Nephron progenitor cell (in vitro differentiated cells): ENCODE measurements at regions not wholly inside any gene's neighbourhood (a gene's known extent, or its start where the extent isn't known, plus 50 kb on each side); places are given as distances from the start of the nearest gene placed in this dataset.
A peak's percentile ranks its signal among the peaks of the same experiment; 100 is the strongest.

Experiments
- DNase-seq: peaks from one replicate; pipeline ENCODE4 v3.0.0; 2021
- H3K27ac Mint-ChIP-seq: 2 replicates; pipeline ENCODE4 v1.8.0; 2021; ENCODE audit warnings: mild to moderate bottlenecking, moderate library complexity, mixed read lengths
- H3K27me3 Mint-ChIP-seq: 2 replicates; pipeline ENCODE4 v1.8.0; 2021; ENCODE audit warnings: mild to moderate bottlenecking, low read depth, mixed read lengths; ENCODE audit not compliant: poor library complexity
- H3K36me3 Mint-ChIP-seq: 2 replicates; pipeline ENCODE4 v1.8.0; 2021; ENCODE audit warnings: low read depth, mixed read lengths
- H3K4me1 Mint-ChIP-seq: 2 replicates; pipeline ENCODE4 v1.8.0; 2021; ENCODE audit warnings: mixed read lengths
- H3K4me3 Mint-ChIP-seq: 2 replicates; pipeline ENCODE4 v1.8.0; 2021; ENCODE audit warnings: mild to moderate bottlenecking, moderate library complexity, mixed read lengths
- H3K9me3 Mint-ChIP-seq: 2 replicates; pipeline ENCODE4 v1.8.0; 2021; ENCODE audit warnings: mild to moderate bottlenecking, moderate library complexity, mixed read lengths
- TF ChIP-seq, protein P1 (sequence below): fragments of 200-600 bp; sonication (generic); IDR thresholded peaks from 2 replicates; pipeline ENCODE4 v1.5.0; 2021; ENCODE audit warnings: antibody characterized with exemption

DNA sequence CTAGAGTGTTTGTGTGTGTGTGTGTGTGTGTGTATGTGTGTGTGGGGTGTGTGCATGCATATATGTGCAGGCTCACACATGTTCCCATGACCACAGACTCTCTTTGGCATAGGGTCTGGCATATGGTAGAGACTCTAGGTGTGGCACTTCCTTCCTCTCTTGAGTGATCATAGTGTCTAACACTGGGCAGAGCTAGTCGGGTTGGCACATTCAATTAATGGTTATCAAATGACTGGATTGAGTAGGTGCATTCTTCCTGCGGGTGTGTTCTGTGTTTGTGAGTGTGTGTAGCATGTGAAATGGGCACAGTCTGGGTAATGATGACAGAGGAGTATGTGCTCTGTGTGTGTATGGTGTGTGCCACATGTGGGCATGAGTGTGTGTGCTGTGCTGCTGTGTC lies 106.5 kb downstream of the EFNB1 start:
- TF ChIP-seq, protein P1, sequence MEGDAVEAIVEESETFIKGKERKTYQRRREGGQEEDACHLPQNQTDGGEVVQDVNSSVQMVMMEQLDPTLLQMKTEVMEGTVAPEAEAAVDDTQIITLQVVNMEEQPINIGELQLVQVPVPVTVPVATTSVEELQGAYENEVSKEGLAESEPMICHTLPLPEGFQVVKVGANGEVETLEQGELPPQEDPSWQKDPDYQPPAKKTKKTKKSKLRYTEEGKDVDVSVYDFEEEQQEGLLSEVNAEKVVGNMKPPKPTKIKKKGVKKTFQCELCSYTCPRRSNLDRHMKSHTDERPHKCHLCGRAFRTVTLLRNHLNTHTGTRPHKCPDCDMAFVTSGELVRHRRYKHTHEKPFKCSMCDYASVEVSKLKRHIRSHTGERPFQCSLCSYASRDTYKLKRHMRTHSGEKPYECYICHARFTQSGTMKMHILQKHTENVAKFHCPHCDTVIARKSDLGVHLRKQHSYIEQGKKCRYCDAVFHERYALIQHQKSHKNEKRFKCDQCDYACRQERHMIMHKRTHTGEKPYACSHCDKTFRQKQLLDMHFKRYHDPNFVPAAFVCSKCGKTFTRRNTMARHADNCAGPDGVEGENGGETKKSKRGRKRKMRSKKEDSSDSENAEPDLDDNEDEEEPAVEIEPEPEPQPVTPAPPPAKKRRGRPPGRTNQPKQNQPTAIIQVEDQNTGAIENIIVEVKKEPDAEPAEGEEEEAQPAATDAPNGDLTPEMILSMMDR, result no peak
- Mint-ChIP-seq H3K36me3 (no peaks in the 10 kb centered on the region), H3K4me3 (no peak overlapping the region), H3K27me3 (peaks cover 6% of the 10 kb centered on the region), H3K27ac (no peak overlapping the region), H3K4me1 (peaks cover 26% of the 10 kb centered on the region), H3K9me3 (peaks cover 31% of the 10 kb centered on the region)
- no peak for DNase-seq

DNA sequence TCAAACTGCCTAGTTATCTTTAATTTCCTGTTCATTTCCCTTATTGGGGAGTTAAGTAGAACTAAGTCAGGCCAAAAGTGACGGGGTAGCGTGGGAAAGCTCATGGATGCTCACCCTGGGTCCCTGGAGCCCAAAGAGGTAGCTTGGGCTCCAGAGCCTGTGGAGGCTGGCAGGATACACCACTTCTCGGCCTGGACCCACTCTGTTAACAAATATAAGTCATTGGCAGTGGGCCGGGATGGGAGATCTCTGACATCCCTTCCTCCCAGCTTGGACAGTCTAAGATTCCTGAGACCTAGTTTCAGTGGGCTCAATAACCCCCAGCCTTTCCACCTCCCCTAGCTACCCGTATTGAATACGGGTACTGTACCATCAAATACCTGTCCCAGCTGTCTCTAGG lies 106.1 kb downstream of the EFNB1 start:
- Mint-ChIP-seq H3K27me3 (peaks cover 5% of the 10 kb centered on the region), H3K27ac (no peak overlapping the region), H3K4me1 (peaks cover 21% of the 10 kb centered on the region), H3K36me3 (no peaks in the 10 kb centered on the region), H3K4me3 (no peak overlapping the region), H3K9me3 (peaks cover 32% of the 10 kb centered on the region)
- TF ChIP-seq, protein P1, result no peak
- DNase-seq, result no peak

DNA sequence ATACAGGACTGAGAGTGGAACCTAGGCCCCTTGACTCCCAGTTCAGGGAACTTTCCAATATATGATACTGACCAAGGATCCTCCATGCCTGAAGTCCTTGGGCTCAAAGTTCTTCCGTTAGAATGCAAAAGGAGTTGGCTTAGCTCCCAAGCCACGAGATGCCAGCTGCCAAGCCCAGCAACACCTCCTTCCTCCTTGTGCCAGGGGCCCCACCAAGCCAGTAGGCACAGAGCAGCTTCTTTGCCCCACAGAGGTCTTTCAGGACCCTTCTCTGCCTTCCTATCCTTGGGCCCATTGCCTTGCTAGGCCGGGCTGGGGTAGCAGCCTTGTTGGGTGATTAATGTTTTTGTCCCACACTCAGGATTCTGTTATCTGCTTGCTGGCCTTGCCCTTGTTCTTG lies 105.6 kb downstream of the EFNB1 start:
- Mint-ChIP-seq H3K27ac (no peak overlapping the region), H3K4me1 (peaks cover 21% of the 10 kb centered on the region), H3K4me3 (no peak overlapping the region), H3K27me3 (peaks cover 5% of the 10 kb centered on the region), H3K9me3 (peaks cover 31% of the 10 kb centered on the region), H3K36me3 (no peaks in the 10 kb centered on the region)
- TF ChIP-seq, protein P1, result no peak
- DNase-seq, result no peak

DNA sequence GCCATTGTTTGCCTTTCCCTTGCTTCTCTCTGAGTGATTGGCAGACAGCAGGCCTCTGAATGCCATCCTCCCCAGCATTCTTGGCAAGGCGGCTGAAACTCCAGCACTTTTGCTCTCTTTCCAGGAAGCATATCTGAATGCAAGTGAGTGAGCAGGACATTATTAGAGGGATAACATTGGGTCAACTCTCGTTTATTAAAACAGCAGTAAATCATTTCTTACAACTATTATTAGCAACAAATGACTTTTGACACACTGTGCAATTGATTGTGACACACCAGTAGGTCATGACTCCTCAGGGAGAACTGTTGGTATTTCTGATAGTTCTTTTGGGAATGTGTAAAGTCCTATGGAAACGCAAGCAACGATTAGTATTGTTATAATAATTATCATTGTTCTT lies 103.8 kb downstream of the EFNB1 start:
- Mint-ChIP-seq H3K36me3 (no peaks in the 10 kb centered on the region), H3K4me1 (peaks cover 21% of the 10 kb centered on the region), H3K4me3 (no peak overlapping the region), H3K27ac (peak overlapping the region; percentile 9), H3K9me3 (peaks cover 27% of the 10 kb centered on the region), H3K27me3 (peaks cover 8% of the 10 kb centered on the region)
- TF ChIP-seq, protein P1, result no peak
- no peak for DNase-seq

DNA sequence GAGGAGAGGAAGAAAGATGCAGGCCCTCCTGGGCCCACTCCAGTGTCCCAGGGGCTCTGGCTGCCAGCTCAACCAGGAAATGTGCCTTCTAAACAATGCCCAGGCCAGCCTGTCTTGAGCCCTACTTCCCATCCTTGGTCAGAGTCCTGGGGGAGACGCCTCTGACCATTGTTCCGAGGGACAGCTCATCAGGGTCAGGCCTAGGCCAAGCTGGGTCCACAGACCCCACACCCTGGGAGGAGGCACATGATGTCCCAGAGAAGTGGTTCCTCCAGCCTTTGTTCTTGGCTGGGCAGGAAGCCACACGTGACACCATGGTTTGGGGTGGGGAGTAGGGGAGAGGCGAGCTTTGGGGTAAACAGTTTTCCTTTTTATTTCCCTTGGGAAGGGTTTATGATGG lies 102.5 kb downstream of the EFNB1 start:
- Mint-ChIP-seq H3K27ac (no peak overlapping the region), H3K9me3 (peaks cover 25% of the 10 kb centered on the region), H3K36me3 (no peaks in the 10 kb centered on the region), H3K4me3 (no peak overlapping the region), H3K4me1 (peaks cover 17% of the 10 kb centered on the region), H3K27me3 (peaks cover 8% of the 10 kb centered on the region)
- no peak for DNase-seq
- TF ChIP-seq, protein P1, result no peak

DNA sequence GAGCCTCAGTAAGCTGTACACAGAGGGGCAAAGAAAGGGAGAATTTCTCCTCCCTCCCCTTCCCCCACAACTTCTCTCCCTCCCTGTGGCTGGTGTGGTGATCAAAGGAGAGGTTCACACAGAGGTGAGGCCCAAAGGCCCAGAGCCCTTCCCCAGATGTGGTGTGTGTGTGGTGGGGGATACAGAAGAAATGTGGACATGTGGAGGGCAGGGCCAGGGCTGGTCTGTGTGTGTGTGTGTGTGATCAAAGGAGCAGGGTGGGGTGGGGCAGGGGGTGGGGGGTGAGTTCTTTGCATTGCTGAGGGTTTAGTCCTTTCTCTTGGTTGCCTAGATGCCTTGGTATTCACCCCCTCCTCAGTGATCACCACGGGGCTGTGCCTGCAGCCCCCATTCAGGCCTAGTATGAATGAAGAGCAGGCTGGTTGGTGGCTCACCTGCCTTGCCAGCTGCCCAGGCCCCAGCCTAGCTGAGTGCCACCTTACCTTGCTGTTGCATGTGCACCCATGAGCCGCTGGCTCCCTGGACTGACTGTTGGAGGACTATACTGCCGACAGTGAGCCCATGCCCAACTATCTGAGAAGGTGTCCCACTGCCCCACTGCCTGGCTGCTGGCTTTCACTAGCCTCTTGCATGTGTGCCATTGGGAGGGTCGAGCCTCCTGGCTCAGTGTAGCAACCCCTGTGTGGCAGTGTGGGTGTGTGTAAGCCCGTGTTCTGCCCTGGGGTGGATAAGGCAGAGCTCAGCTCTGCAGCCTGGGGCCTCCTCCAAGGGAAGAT lies 101.9 kb downstream of the EFNB1 start:
- peaks cover 12% of the 10 kb centered on the region for H3K4me1 Mint-ChIP-seq
- peaks cover 5% of the 10 kb centered on the region for H3K27me3 Mint-ChIP-seq
- H3K4me3 Mint-ChIP-seq, result no peak overlapping the region
- TF ChIP-seq, protein P1, result no peak
- H3K27ac Mint-ChIP-seq, result no peak overlapping the region
- H3K36me3 Mint-ChIP-seq, result no peaks in the 10 kb centered on the region
- peaks cover 19% of the 10 kb centered on the region for H3K9me3 Mint-ChIP-seq
- DNase-seq, result no peak
